K562 (cell line): ENCODE measurements at regions not wholly inside any gene's neighbourhood (a gene's known extent, or its start where the extent isn't known, plus 50 kb on each side); places are given as distances from the start of the nearest gene placed in this dataset.

Source experiments
- ATAC-seq: fragments of 200-7000 bp; cut with Tn5 transposase; 3 replicates; pipeline ENCODE4 v1.9.1; 2020; ENCODE audit warnings: moderate library complexity
- BruUV-seq: library from RNA; stranded (reverse); fragments of 400-500 nt; replicated peaks from 2 replicates; lab custom pipeline; 2021; lab: Mats Ljungman, UMichigan
- CTCF ChIA-PET: fragments of 300-600 bp; formaldehyde crosslinking; extraction: SDS; loops from one replicate; lab custom pipeline; 2021; ENCODE audit warnings: low intra/inter-chr PET ratio; lab: Yijun Ruan, JAX
- POLR2A ChIA-PET: fragments of 300-600, 350-650 bp; sonication (Branson Sonifier 250); formaldehyde crosslinking; extraction: SDS; loops from one replicate; lab custom pipeline; 2021; ENCODE audit warnings: antibody characterized with exemption, inconsistent platforms; lab: Yijun Ruan, JAX
- DNase-seq, 4 experiments: peaks; one replicate each; pipeline versions ENCODE4 v3.0.0 to v3.0.0-alpha.2; 2011 to 2018; ENCODE audit warnings: low spot score in 3 of 4, mixed read lengths in 3 of 4; ENCODE audit errors: extremely low read depth in 1 of 4
- FAIRE-seq: peaks from 2 replicates; lab custom pipeline; 2011; peaks lifted over from hg19 to GRCh38; lab: Jason Lieb, UNC
- H2AFZ ChIP-seq: 2 replicates; pipeline ENCODE4 v1.6.0; 2011; ENCODE audit warnings: low read depth, low read length, control low read depth, inconsistent platforms
- H3K27ac ChIP-seq: fragments of 200-600 bp; 3 replicates; pipeline ENCODE4 v1.8.0; 2011; ENCODE audit warnings: low read depth, mild to moderate bottlenecking, control low read depth, inconsistent platforms, low read length, moderate library complexity, mixed read lengths; ENCODE audit errors: extremely low read depth
- H3K27me3 ChIP-seq, 2 experiments: fragments of 300-600 bp in 1 of 2; 2 replicates in 1 of 2; 3 replicates in 1 of 2; pipeline versions ENCODE4 v1.6.0 to v1.8.0; 2011; ENCODE audit warnings: inconsistent platforms in 2 of 2, low read length in 2 of 2, mild to moderate bottlenecking in 1 of 2, mixed read lengths in 1 of 2, moderate library complexity in 1 of 2; ENCODE audit not compliant: control insufficient read depth in 2 of 2, insufficient read depth in 2 of 2
- H3K36me3 ChIP-seq: fragments of 300-600 bp; 3 replicates; pipeline ENCODE4 v1.8.0; 2011; ENCODE audit warnings: mild to moderate bottlenecking, low read length, inconsistent platforms; ENCODE audit not compliant: control insufficient read depth, insufficient read depth
- H3K4me1 ChIP-seq, 2 experiments: fragments of 200-600 bp in 1 of 2; replicated peaks in 1 of 2; 2 replicates in 1 of 2; 3 replicates in 1 of 2; pipeline versions ENCODE4 v1.5.1 to v1.8.0; 2011; ENCODE audit warnings: inconsistent platforms in 2 of 2, low read length in 2 of 2, mild to moderate bottlenecking in 1 of 2, mixed read lengths in 1 of 2, moderate library complexity in 1 of 2; ENCODE audit not compliant: control insufficient read depth in 2 of 2, insufficient read depth in 2 of 2
- H3K4me2 ChIP-seq: 2 replicates; pipeline ENCODE4 v1.6.1; 2011; ENCODE audit warnings: low read length, control low read depth, inconsistent platforms, mixed read lengths; ENCODE audit not compliant: insufficient read depth
- H3K4me3 ChIP-seq: fragments of 200-600 bp; sonication (generic), shearing (Covaris generic); 2 replicates; pipeline ENCODE4 v1.5.1; 2016; ENCODE audit warnings: control low read depth, inconsistent platforms
- H3K79me2 ChIP-seq: fragments of 200-600 bp; 3 replicates; pipeline ENCODE4 v1.8.0; 2011; ENCODE audit warnings: low read length, inconsistent platforms; ENCODE audit not compliant: control insufficient read depth, insufficient read depth
- H3K9ac ChIP-seq, 2 experiments: 2 replicates each; pipeline versions ENCODE4 v1.6.0 to v1.6.1; 2011; ENCODE audit warnings: low read depth in 2 of 2, low read length in 2 of 2, control low read depth in 1 of 2, inconsistent platforms in 1 of 2, mild to moderate bottlenecking in 1 of 2, mixed read lengths in 1 of 2; ENCODE audit not compliant: insufficient read depth in 1 of 2
- H3K9me1 ChIP-seq: one replicate; pipeline ENCODE4 v1.6.0; 2011; ENCODE audit warnings: inconsistent platforms, mild to moderate bottlenecking, low read length, moderate library complexity; ENCODE audit not compliant: control insufficient read depth, insufficient read depth
- H3K9me3 ChIP-seq: replicated peaks from 2 replicates; pipeline ENCODE4 v1.5.1; 2011; ENCODE audit warnings: low read depth, low read length, inconsistent platforms; ENCODE audit not compliant: control insufficient read depth, insufficient read depth
- H4K20me1 ChIP-seq: replicated peaks from 2 replicates; pipeline ENCODE4 v1.6.1; 2011; ENCODE audit warnings: low read length, inconsistent platforms, mixed read lengths; ENCODE audit not compliant: control insufficient read depth, insufficient read depth
- BCOR ChIP-seq: fragments of 450-650 bp; IDR thresholded peaks from 2 replicates; pipeline ENCODE4 v1.6.1; 2016
- CEBPG ChIP-seq, 3 experiments: fragments of 200-800 bp in 1 of 3; sonication (Bioruptor generic) in 1 of 3; sonication (generic) in 1 of 3; formaldehyde crosslinking in 1 of 3; IDR thresholded peaks in 2 of 3; conservative IDR thresholded peaks in 1 of 3; 2 replicates each; pipeline versions ENCODE4 v1.6.1 to v1.8.0; 2016 to 2022; ENCODE audit warnings: missing compliant biosample characterization in 2 of 3, missing genetic modification characterization in 2 of 3, mild to moderate bottlenecking in 1 of 3, missing genetic modification reagents in 1 of 3
- CREB1 ChIP-seq, 2 experiments: sonication (generic) in 1 of 2; formaldehyde crosslinking in 1 of 2; IDR thresholded peaks; 2 replicates each; pipeline versions ENCODE4 v1.6.1 to v1.8.0; 2012 to 2022; ENCODE audit warnings: inconsistent platforms in 1 of 2, mild to moderate bottlenecking in 1 of 2, missing genetic modification reagents in 1 of 2, moderate library complexity in 1 of 2
- TAF9B ChIP-seq: fragments of 450-650 bp; IDR thresholded peaks from 2 replicates; pipeline ENCODE4 v1.6.1; 2018; ENCODE audit warnings: mild to moderate bottlenecking; ENCODE audit not compliant: partially characterized antibody
- WGBS: fragments of 100-300 bp; shearing (Covaris generic); methylation state at CpG from one replicate; pipeline ENCODE4 v1.1.6; 2016; ENCODE audit warnings: low coverage, mixed read lengths; ENCODE audit not compliant: insufficient coverage; ENCODE audit errors: missing lambda C conversion rate; 5-methylcytosine and 5-hydroxymethylcytosine counted together
- in situ Hi-C: fragments of 300-500 bp; cut with MboI; formaldehyde crosslinking; loops from 4 replicates; pipeline ENCODE4 v1.15.0; 2018; ENCODE audit warnings: inconsistent platforms, mixed read lengths
- intact Hi-C: fragments of 100-400 bp; cut with micrococcal nuclease; formaldehyde crosslinking; loops from 2 replicates; pipeline ENCODE4 v1.14.2; 2022
- TF ChIP-seq, protein P1 (sequence below): fragments of 450-650 bp; IDR thresholded peaks from 2 replicates; pipeline ENCODE4 v1.6.1; 2018; ENCODE audit not compliant: partially characterized antibody
- TF ChIP-seq, protein P2 (sequence below): sonication (generic); formaldehyde crosslinking; IDR thresholded peaks from 2 replicates; pipeline ENCODE4 v1.8.0; 2023; ENCODE audit warnings: mild to moderate bottlenecking, missing genetic modification reagents
- TF ChIP-seq, protein P3 (sequence below): fragments of 450-650 bp; formaldehyde crosslinking; IDR thresholded peaks from 2 replicates; pipeline ENCODE4 v1.4.0; 2020; ENCODE audit warnings: mild to moderate bottlenecking, mixed read lengths

DNA sequence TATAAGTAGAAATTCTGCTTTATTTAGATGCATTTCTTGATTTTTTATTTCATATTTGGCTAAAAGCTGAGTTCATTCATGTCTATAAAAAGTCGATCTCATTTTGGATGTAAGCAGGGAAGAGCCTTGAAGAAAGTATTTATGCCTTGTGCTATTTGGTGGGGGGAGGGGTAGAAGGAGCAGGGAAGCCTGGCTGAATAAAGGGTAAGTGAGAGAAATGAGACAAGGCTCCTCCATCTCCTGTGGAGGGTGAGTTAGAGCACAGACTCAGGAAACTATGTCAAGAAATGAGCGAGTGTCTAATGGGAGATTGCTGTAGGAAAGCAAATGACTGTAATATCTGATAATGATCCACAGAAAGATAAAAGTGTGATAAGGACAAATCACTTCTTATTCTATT, 121.8 kb upstream of the ATP11B start:
- no peak for DNase-seq
- Histone ChIP-seq H3K36me3 (no peaks in the 10 kb centered on the region), H3K9me3 (no peaks in the 10 kb centered on the region), H3K9me1 (no peaks in the 10 kb centered on the region), H3K4me3 (no peak overlapping the region), H3K27me3 (peaks cover 7 to 11% of the 10 kb centered on the region in 2 experiments; a peak in 2 of 5 replicates), H3K9ac (no peak overlapping the region), H3K4me1 (no peaks in the 10 kb centered on the region), H3K4me2 (no peak overlapping the region), H2AFZ (no peak overlapping the region), H3K27ac (no peak overlapping the region), H4K20me1 (no peaks in the 10 kb centered on the region), H3K79me2 (no peaks in the 10 kb centered on the region)
- TF ChIP-seq BCOR (no peak), CREB1 (IDR thresholded peaks at IDR 0.05) (no peak), CREB1 (CRISPR knock-in tag; IDR thresholded peaks at IDR 0.05) (no peak), CEBPG (CRISPR knock-in tag; IDR thresholded peaks at IDR 0.05) (no peak), CEBPG (tag; conservative IDR thresholded peaks at IDR 0.05 in 1 of 2, IDR thresholded peaks at IDR 0.05 in 1 of 2) (no peak), TAF9B (no peak)
- TF ChIP-seq, protein P1, sequence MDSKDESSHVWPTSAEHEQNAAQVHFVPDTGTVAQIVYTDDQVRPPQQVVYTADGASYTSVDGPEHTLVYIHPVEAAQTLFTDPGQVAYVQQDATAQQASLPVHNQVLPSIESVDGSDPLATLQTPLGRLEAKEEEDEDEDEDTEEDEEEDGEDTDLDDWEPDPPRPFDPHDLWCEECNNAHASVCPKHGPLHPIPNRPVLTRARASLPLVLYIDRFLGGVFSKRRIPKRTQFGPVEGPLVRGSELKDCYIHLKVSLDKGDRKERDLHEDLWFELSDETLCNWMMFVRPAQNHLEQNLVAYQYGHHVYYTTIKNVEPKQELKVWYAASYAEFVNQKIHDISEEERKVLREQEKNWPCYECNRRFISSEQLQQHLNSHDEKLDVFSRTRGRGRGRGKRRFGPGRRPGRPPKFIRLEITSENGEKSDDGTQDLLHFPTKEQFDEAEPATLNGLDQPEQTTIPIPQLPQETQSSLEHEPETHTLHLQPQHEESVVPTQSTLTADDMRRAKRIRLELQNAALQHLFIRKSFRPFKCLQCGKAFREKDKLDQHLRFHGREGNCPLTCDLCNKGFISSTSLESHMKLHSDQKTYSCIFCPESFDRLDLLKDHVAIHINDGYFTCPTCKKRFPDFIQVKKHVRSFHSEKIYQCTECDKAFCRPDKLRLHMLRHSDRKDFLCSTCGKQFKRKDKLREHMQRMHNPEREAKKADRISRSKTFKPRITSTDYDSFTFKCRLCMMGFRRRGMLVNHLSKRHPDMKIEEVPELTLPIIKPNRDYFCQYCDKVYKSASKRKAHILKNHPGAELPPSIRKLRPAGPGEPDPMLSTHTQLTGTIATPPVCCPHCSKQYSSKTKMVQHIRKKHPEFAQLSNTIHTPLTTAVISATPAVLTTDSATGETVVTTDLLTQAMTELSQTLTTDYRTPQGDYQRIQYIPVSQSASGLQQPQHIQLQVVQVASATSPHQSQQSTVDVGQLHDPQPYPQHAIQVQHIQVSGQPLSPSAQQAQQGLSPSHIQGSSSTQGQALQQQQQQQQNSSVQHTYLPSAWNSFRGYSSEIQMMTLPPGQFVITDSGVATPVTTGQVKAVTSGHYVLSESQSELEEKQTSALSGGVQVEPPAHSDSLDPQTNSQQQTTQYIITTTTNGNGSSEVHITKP, result peak; percentile 32
- TF ChIP-seq, protein P2, sequence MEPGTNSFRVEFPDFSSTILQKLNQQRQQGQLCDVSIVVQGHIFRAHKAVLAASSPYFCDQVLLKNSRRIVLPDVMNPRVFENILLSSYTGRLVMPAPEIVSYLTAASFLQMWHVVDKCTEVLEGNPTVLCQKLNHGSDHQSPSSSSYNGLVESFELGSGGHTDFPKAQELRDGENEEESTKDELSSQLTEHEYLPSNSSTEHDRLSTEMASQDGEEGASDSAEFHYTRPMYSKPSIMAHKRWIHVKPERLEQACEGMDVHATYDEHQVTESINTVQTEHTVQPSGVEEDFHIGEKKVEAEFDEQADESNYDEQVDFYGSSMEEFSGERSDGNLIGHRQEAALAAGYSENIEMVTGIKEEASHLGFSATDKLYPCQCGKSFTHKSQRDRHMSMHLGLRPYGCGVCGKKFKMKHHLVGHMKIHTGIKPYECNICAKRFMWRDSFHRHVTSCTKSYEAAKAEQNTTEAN, result no peak
- TF ChIP-seq, protein P3, sequence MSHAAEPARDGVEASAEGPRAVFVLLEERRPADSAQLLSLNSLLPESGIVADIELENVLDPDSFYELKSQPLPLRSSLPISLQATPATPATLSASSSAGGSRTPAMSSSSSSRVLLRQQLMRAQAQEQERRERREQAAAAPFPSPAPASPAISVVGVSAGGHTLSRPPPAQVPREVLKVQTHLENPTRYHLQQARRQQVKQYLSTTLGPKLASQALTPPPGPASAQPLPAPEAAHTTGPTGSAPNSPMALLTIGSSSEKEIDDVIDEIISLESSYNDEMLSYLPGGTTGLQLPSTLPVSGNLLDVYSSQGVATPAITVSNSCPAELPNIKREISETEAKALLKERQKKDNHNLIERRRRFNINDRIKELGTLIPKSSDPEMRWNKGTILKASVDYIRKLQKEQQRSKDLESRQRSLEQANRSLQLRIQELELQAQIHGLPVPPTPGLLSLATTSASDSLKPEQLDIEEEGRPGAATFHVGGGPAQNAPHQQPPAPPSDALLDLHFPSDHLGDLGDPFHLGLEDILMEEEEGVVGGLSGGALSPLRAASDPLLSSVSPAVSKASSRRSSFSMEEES (CRISPR knock-in tag), result no peak
- ChIA-PET CTCF (no interaction called here), POLR2A (interaction anchor here (0.7 kb wide), 1 partner anchor 19 kb away, joined by 4 read pairs; no protein-coding TSS in a partner anchor)
- in situ Hi-C loops (no loop called here), intact Hi-C loops (no loop called here)
- WGBS, result 4% methylated on average over 2 of the region's 2 CpGs
- FAIRE-seq, result no peak
- no TSS peak for BruUV-seq
- no peak for ATAC-seq
